PC-9 (cell line): ENCODE measurements at regions not wholly inside any gene's neighbourhood (a gene's known extent, or its start where the extent isn't known, plus 50 kb on each side); places are given as distances from the start of the nearest gene placed in this dataset.

Experiments used
- BruUV-seq: library from RNA; stranded (reverse); fragments of 400-500 nt; replicated peaks from 2 replicates; lab custom pipeline; 2021; lab: Mats Ljungman, UMichigan
- CTCF ChIA-PET: fragments of 300-600 bp; sonication (Branson Sonifier 250); formaldehyde crosslinking; loops from one replicate; lab custom pipeline; 2022; ENCODE audit warnings: antibody characterized with exemption; lab: Charles Lee
- POLR2A ChIA-PET: fragments of 300-600 bp; sonication (Branson Sonifier 250); formaldehyde crosslinking; loops from one replicate; lab custom pipeline; 2022; ENCODE audit warnings: antibody characterized with exemption; ENCODE audit not compliant: unreplicated experiment; lab: Charles Lee
- DNase-seq, 2 experiments: peaks; one replicate each; pipeline versions ENCODE4 v3.0.0 to v3.0.0-alpha.2; 2015 to 2022; ENCODE audit warnings: mixed read lengths in 1 of 2
- H2AFZ ChIP-seq: fragments of 200-600 bp; sonication (generic); 2 replicates; pipeline ENCODE4 v1.8.1; 2017; ENCODE audit warnings: antibody characterized with exemption
- H3F3A ChIP-seq: fragments of 200-600 bp; sonication (generic); 2 replicates; pipeline ENCODE4 v1.8.1; 2017; ENCODE audit warnings: antibody characterized with exemption, mild to moderate bottlenecking, low read depth; ENCODE audit not compliant: insufficient read depth
- H3K27ac ChIP-seq: fragments of 200-600 bp; sonication (generic); 2 replicates; pipeline ENCODE4 v1.6.1; 2016; ENCODE audit warnings: mixed run types
- H3K27me3 ChIP-seq: fragments of 200-600 bp; sonication (generic); 2 replicates; pipeline ENCODE4 v1.6.1; 2016; ENCODE audit warnings: low read depth, mixed run types; ENCODE audit not compliant: insufficient read depth
- H3K36me3 ChIP-seq: fragments of 200-600 bp; sonication (generic); 2 replicates; pipeline ENCODE4 v1.6.1; 2016; ENCODE audit warnings: low read depth, mixed run types
- H3K4me1 ChIP-seq: fragments of 200-600 bp; sonication (generic); replicated peaks from 2 replicates; pipeline ENCODE4 v1.6.1; 2016; ENCODE audit warnings: mixed run types; ENCODE audit not compliant: insufficient read depth
- H3K4me2 ChIP-seq: fragments of 200-600 bp; sonication (generic); 2 replicates; pipeline ENCODE4 v1.6.1; 2017; ENCODE audit warnings: mixed run types
- H3K4me3 ChIP-seq: fragments of 200-600 bp; sonication (generic); 2 replicates; pipeline ENCODE4 v1.6.1; 2016; ENCODE audit warnings: mixed run types
- H3K79me2 ChIP-seq: fragments of 200-600 bp; sonication (generic); 2 replicates; pipeline ENCODE4 v1.6.1; 2017; ENCODE audit warnings: low read depth, mixed run types
- H3K9me2 ChIP-seq: fragments of 200-600 bp; sonication (generic); 2 replicates; pipeline ENCODE4 v1.8.1; 2017; ENCODE audit warnings: mild to moderate bottlenecking; ENCODE audit not compliant: insufficient read depth
- H3K9me3 ChIP-seq: fragments of 200-600 bp; sonication (generic); 2 replicates; pipeline ENCODE4 v1.8.1; 2016; ENCODE audit warnings: low read depth; ENCODE audit not compliant: insufficient read depth
- H4K20me1 ChIP-seq: fragments of 200-600 bp; sonication (generic); 2 replicates; pipeline ENCODE4 v1.8.1; 2017; ENCODE audit not compliant: insufficient read depth
- CTCF ChIP-seq: fragments of 200-600 bp; sonication (generic); conservative IDR thresholded peaks from 2 replicates; pipeline ENCODE4 v1.6.1; 2017; ENCODE audit warnings: mixed run types, antibody characterized with exemption, mild to moderate bottlenecking, moderate library complexity
- EZH2 ChIP-seq: fragments of 200-600 bp; sonication (generic); IDR thresholded peaks from 2 replicates; pipeline ENCODE4 v1.8.0; 2017; ENCODE audit warnings: antibody characterized with exemption, low read depth
- intact Hi-C: fragments of 100-400 bp; cut with micrococcal nuclease; formaldehyde crosslinking; loops from one replicate; pipeline ENCODE4 v1.10.0; 2022; ENCODE audit not compliant: unreplicated experiment

- H3K27ac ChIP-seq = no peak overlapping the region
- no peaks in the 10 kb centered on the region for H4K20me1 ChIP-seq
- intact Hi-C loops = no loop called here
- H3K4me1 ChIP-seq = no peaks in the 10 kb centered on the region
- H3K79me2 ChIP-seq = no peaks in the 10 kb centered on the region
- H3K4me2 ChIP-seq = no peak overlapping the region
- no peak overlapping the region for H2AFZ ChIP-seq
- POLR2A ChIA-PET = no interaction called here
- no peaks in the 10 kb centered on the region for H3K9me3 ChIP-seq
- peaks cover 6% of the 10 kb centered on the region; the same call in 1 of the 2 replicates for H3K27me3 ChIP-seq
- no TSS peak for BruUV-seq
- no peak for DNase-seq
- no peak overlapping the region for H3K4me3 ChIP-seq
- CTCF ChIA-PET = no interaction called here
- no peaks in the 10 kb centered on the region for H3F3A ChIP-seq
- TF ChIP-seq EZH2 = no peak
- TF ChIP-seq CTCF = no peak
- no peaks in the 10 kb centered on the region for H3K9me2 ChIP-seq
- H3K36me3 ChIP-seq = no peaks in the 10 kb centered on the region
Observed at GRCh38 chr2:22600156-22600555, 784.8 kb upstream of the KLHL29 start.

GRCh38 chr2:22600999-22601398 is 784.0 kb upstream of the KLHL29 start:
- POLR2A ChIA-PET = no interaction called here

GRCh38 chr2:22604136-22604535 is 780.8 kb upstream of the KLHL29 start:
- Histone ChIP-seq H3K9me2 (no peaks in the 10 kb centered on the region), H4K20me1 (no peaks in the 10 kb centered on the region), H3K36me3 (no peaks in the 10 kb centered on the region), H3F3A (no peaks in the 10 kb centered on the region), H2AFZ (no peak overlapping the region), H3K4me1 (no peaks in the 10 kb centered on the region), H3K27ac (no peak overlapping the region), H3K27me3 (peaks cover 6% of the 10 kb centered on the region; the same call in 1 of the 2 replicates), H3K9me3 (no peaks in the 10 kb centered on the region), H3K79me2 (no peaks in the 10 kb centered on the region), H3K4me2 (no peak overlapping the region), H3K4me3 (no peak overlapping the region)
- CTCF ChIA-PET = no interaction called here
- TF ChIP-seq EZH2 (no peak), CTCF (no peak)
- intact Hi-C loops = no loop called here
- no TSS peak for BruUV-seq
- POLR2A ChIA-PET = no interaction called here
- no peak for DNase-seq

More at GRCh38 chr2:22600999-22601398, 784.0 kb upstream of the KLHL29 start:
- Histone ChIP-seq H3K79me2 (no peaks in the 10 kb centered on the region), H3F3A (no peaks in the 10 kb centered on the region), H3K4me1 (no peaks in the 10 kb centered on the region), H2AFZ (no peak overlapping the region), H3K9me3 (no peaks in the 10 kb centered on the region), H3K36me3 (no peaks in the 10 kb centered on the region), H3K9me2 (no peaks in the 10 kb centered on the region), H4K20me1 (no peaks in the 10 kb centered on the region), H3K4me3 (no peak overlapping the region), H3K4me2 (no peak overlapping the region), H3K27ac (no peak overlapping the region), H3K27me3 (peaks cover 6% of the 10 kb centered on the region; the same call in 1 of the 2 replicates)
- DNase-seq = no peak
- TF ChIP-seq CTCF (no peak), EZH2 (no peak)
- CTCF ChIA-PET = no interaction called here
- no TSS peak for BruUV-seq
- intact Hi-C loops = no loop called here
